HCT116 (cell line): ENCODE measurements at regions not wholly inside any gene's neighbourhood (a gene's known extent, or its start where the extent isn't known, plus 50 kb on each side); places are given as distances from the start of the nearest gene placed in this dataset.

Experiments used
- ATAC-seq: fragments of 200-7000 bp; cut with Tn5 transposase; 2 replicates; pipeline ENCODE4 v1.9.1; 2020; ENCODE audit warnings: mild to moderate bottlenecking, moderate library complexity
- BruUV-seq: library from RNA; stranded (reverse); fragments of 400-500 nt; replicated peaks from 2 replicates; lab custom pipeline; 2021; lab: Mats Ljungman, UMichigan
- CTCF ChIA-PET: fragments of 300-600 bp; sonication (Branson Sonifier 250); formaldehyde crosslinking; loops from one replicate; lab custom pipeline; 2021; ENCODE audit warnings: antibody characterized with exemption; lab: Charles Lee
- POLR2A ChIA-PET: fragments of 300-600, 350-600 bp; sonication (Branson Sonifier 250); formaldehyde crosslinking; loops from one replicate; lab custom pipeline; 2021; ENCODE audit warnings: antibody characterized with exemption; lab: Charles Lee
- RAD21 ChIA-PET, 2 experiments: fragments of 300-600 bp; sonication (Branson Sonifier 250); formaldehyde crosslinking; loops; one replicate each; lab custom pipeline; 2023; ENCODE audit warnings: low total read pairs in 2 of 2; ENCODE audit not compliant: uncharacterized antibody in 2 of 2, unreplicated experiment in 2 of 2, low non-redundant PET in 1 of 2; lab: Charles Lee
- DNase-seq: peaks from one replicate; pipeline ENCODE4 v3.0.0-alpha.2; 2010; ENCODE audit warnings: low read depth, low spot score
- H2AFZ ChIP-seq: fragments of 200-600 bp; shearing (Covaris generic), sonication (generic); 2 replicates; pipeline ENCODE4 v1.6.1; 2017; ENCODE audit warnings: low read depth, mixed run types, mixed read lengths, antibody characterized with exemption, low read length; ENCODE audit not compliant: poor library complexity, severe bottlenecking
- H3K27ac ChIP-seq: 2 replicates; pipeline ENCODE4 v1.5.1; 2012; ENCODE audit warnings: low read depth, low read length
- H3K27me3 ChIP-seq: fragments of 200-600 bp; sonication (generic); 2 replicates; pipeline ENCODE4 v1.6.1; 2016; ENCODE audit warnings: mixed run types, low read length, mixed read lengths; ENCODE audit not compliant: insufficient read depth
- H3K36me3 ChIP-seq, 2 experiments: fragments of 200-500 bp in 1 of 2; fragments of 200-600 bp in 1 of 2; sonication (Bioruptor generic) in 1 of 2; sonication (generic) in 1 of 2; 2 replicates each; pipeline versions ENCODE4 v1.5.1 to v1.6.1; 2014 to 2016; ENCODE audit warnings: low read length in 2 of 2, inconsistent platforms in 1 of 2, mixed read lengths in 1 of 2, mixed run types in 1 of 2; ENCODE audit not compliant: insufficient read depth in 2 of 2, control insufficient read depth in 1 of 2
- H3K4me1 ChIP-seq, 2 experiments: fragments of 200-600 bp in 1 of 2; sonication (generic) in 1 of 2; 2 replicates each; pipeline versions ENCODE4 v1.5.1 to v1.6.1; 2012 to 2017; ENCODE audit warnings: low read length in 2 of 2, inconsistent platforms in 1 of 2, mild to moderate bottlenecking in 1 of 2, mixed read lengths in 1 of 2, mixed run types in 1 of 2, moderate library complexity in 1 of 2; ENCODE audit not compliant: insufficient read depth in 2 of 2, control insufficient read depth in 1 of 2
- H3K4me2 ChIP-seq: fragments of 200-600 bp; sonication (generic); 2 replicates; pipeline ENCODE4 v1.6.1; 2017; ENCODE audit warnings: mixed run types, low read length, mixed read lengths
- H3K4me3 ChIP-seq, 2 experiments: fragments of 200-600 bp in 1 of 2; sonication (generic) in 1 of 2; replicated peaks in 1 of 2; 2 replicates each; pipeline ENCODE4 v1.5.1; 2011 to 2016; ENCODE audit warnings: low read length in 2 of 2, control low read depth in 1 of 2, low read depth in 1 of 2, mild to moderate bottlenecking in 1 of 2, mixed read lengths in 1 of 2, mixed run types in 1 of 2
- H3K79me2 ChIP-seq: fragments of 200-600 bp; sonication (generic); 2 replicates; pipeline ENCODE4 v1.6.1; 2017; ENCODE audit warnings: mild to moderate bottlenecking, mixed run types, low read length, moderate library complexity, mixed read lengths; ENCODE audit not compliant: insufficient read depth
- H3K9ac ChIP-seq: fragments of 200-600 bp; sonication (generic); 2 replicates; pipeline ENCODE4 v1.6.1; 2016; ENCODE audit warnings: low read length, mixed read lengths
- H3K9me2 ChIP-seq: fragments of 200-600 bp; sonication (generic), shearing (Covaris generic); 2 replicates; pipeline ENCODE4 v1.6.1; 2017; ENCODE audit warnings: mixed run types, mild to moderate bottlenecking, moderate library complexity; ENCODE audit not compliant: insufficient read depth
- H3K9me3 ChIP-seq, 2 experiments: fragments of 200-500 bp in 1 of 2; fragments of 200-600 bp in 1 of 2; sonication (Bioruptor generic) in 1 of 2; sonication (generic) in 1 of 2; 2 replicates each; pipeline ENCODE4 v1.6.1; 2014 to 2017; ENCODE audit warnings: low read length in 2 of 2, mixed read lengths in 2 of 2, inconsistent platforms in 1 of 2, low read depth in 1 of 2, mild to moderate bottlenecking in 1 of 2, mixed run types in 1 of 2, moderate library complexity in 1 of 2; ENCODE audit not compliant: control insufficient read depth in 1 of 2, insufficient read depth in 1 of 2
- H4K20me1 ChIP-seq: fragments of 200-600 bp; sonication (generic), shearing (Covaris generic); 2 replicates; pipeline ENCODE4 v1.6.1; 2017; ENCODE audit warnings: mixed run types, mild to moderate bottlenecking, moderate library complexity; ENCODE audit not compliant: insufficient read depth
- ATF3 ChIP-seq: IDR thresholded peaks from 2 replicates; pipeline ENCODE4 v1.6.1; 2012
- CBX3 ChIP-seq: IDR thresholded peaks from 2 replicates; pipeline ENCODE4 v1.6.1; 2012; ENCODE audit warnings: low read depth
- CTCF ChIP-seq, 3 experiments: fragments of 200-600 bp in 1 of 3; sonication (generic) in 1 of 3; IDR thresholded peaks in 2 of 3; conservative IDR thresholded peaks in 1 of 3; 2 replicates each; pipeline ENCODE4 v1.5.1; 2012 to 2017; ENCODE audit warnings: low read depth in 2 of 3, low read length in 2 of 3, antibody characterized with exemption in 1 of 3, borderline replicate concordance in 1 of 3, control low read depth in 1 of 3, mild to moderate bottlenecking in 1 of 3, mixed read lengths in 1 of 3, mixed run types in 1 of 3, moderate library complexity in 1 of 3; ENCODE audit not compliant: insufficient read depth in 1 of 3
- ELF1 ChIP-seq: IDR thresholded peaks from 2 replicates; pipeline ENCODE4 v1.6.1; 2012; ENCODE audit warnings: low read depth, borderline replicate concordance
- EZH2 ChIP-seq: fragments of 200-600 bp; sonication (generic); IDR thresholded peaks from 2 replicates; pipeline ENCODE4 v1.6.1; 2017; ENCODE audit warnings: antibody characterized with exemption, mixed run types
- EZH2phosphoT487 ChIP-seq: fragments of 200-600 bp; IDR thresholded peaks from 2 replicates; pipeline ENCODE4 v1.6.1; 2018; ENCODE audit warnings: antibody characterized with exemption, borderline replicate concordance
- MAX ChIP-seq: IDR thresholded peaks from 2 replicates; pipeline ENCODE4 v1.6.1; 2012
- POLR2A ChIP-seq: IDR thresholded peaks from 2 replicates; pipeline ENCODE4 v1.7.0; 2011; ENCODE audit warnings: borderline replicate concordance; ENCODE audit not compliant: insufficient read depth, insufficient read length; ENCODE audit errors: extremely low read depth
- RAD21 ChIP-seq: IDR thresholded peaks from 2 replicates; pipeline ENCODE4 v1.6.1; 2012; ENCODE audit warnings: low read depth, mild to moderate bottlenecking
- REST ChIP-seq: IDR thresholded peaks from 2 replicates; pipeline ENCODE4 v1.6.1; 2012; ENCODE audit warnings: low read depth
- SIN3A ChIP-seq: IDR thresholded peaks from 2 replicates; pipeline ENCODE4 v1.6.1; 2012; ENCODE audit warnings: low read depth
- SRF ChIP-seq: IDR thresholded peaks from 2 replicates; pipeline ENCODE4 v1.6.1; 2012; ENCODE audit warnings: low read depth
- TCF7L2 ChIP-seq: IDR thresholded peaks from 2 replicates; pipeline ENCODE4 v1.7.0; 2011; ENCODE audit warnings: borderline replicate concordance, inconsistent platforms; ENCODE audit not compliant: insufficient read depth, insufficient read length; ENCODE audit errors: extremely low read depth
- YY1 ChIP-seq: IDR thresholded peaks from 2 replicates; pipeline ENCODE4 v1.6.1; 2011; ENCODE audit warnings: low read length, low read depth, moderate library complexity, mild to moderate bottlenecking; ENCODE audit not compliant: insufficient replicate concordance; ENCODE audit errors: extremely low read depth
- ZBTB33 ChIP-seq: IDR thresholded peaks from 2 replicates; pipeline ENCODE4 v1.6.1; 2011; ENCODE audit warnings: mild to moderate bottlenecking, low read length, moderate library complexity; ENCODE audit not compliant: insufficient replicate concordance; ENCODE audit errors: extremely low read depth
- ZFX ChIP-seq: fragments of 450-650 bp; IDR thresholded peaks from 2 replicates; pipeline ENCODE4 v1.6.1; 2017
- ZNF274 ChIP-seq: fragments of 200-500 bp; sonication (Bioruptor generic); IDR thresholded peaks from 2 replicates; pipeline ENCODE4 v1.6.1; 2014; ENCODE audit warnings: mild to moderate bottlenecking, low read depth, low read length, inconsistent platforms
- intact Hi-C: fragments of 100-400 bp; cut with micrococcal nuclease; formaldehyde crosslinking; loops from 2 replicates; pipeline ENCODE4 v1.10.0; 2022

- Histone ChIP-seq H3K9me3 (no peaks in the 10 kb centered on the region), H3K4me1 (no peaks in the 10 kb centered on the region), H3K79me2 (no peaks in the 10 kb centered on the region), H3K27ac (no peak overlapping the region), H3K9me2 (no peaks in the 10 kb centered on the region), H4K20me1 (no peaks in the 10 kb centered on the region), H3K4me2 (no peak overlapping the region), H3K36me3 (no peaks in the 10 kb centered on the region), H3K9ac (no peak overlapping the region), H3K27me3 (peaks cover 18% of the 10 kb centered on the region; the same call in 1 of the 2 replicates), H2AFZ (no peak overlapping the region), H3K4me3 (no peak overlapping the region)
- POLR2A ChIA-PET, result no interaction called here
- no TSS peak for BruUV-seq
- intact Hi-C loops, result no loop called here
- ATAC-seq (no peak), DNase-seq (no peak)
- CTCF ChIA-PET, result no interaction called here
- RAD21 ChIA-PET, result no interaction called here
- no peak for TF ChIP-seq ELF1
- TF ChIP-seq EZH2phosphoT487, result no peak
- TF ChIP-seq CTCF (IDR thresholded peaks at IDR 0.05 in 2 of 3, conservative IDR thresholded peaks at IDR 0.05 in 1 of 3; ENCODE audit: borderline replicate concordance in 1 of 3, insufficient read depth in 1 of 3, low read depth in 2 of 3, low read length in 2 of 3), result no peak
- no peak for TF ChIP-seq ATF3
- TF ChIP-seq CBX3, result no peak
- TF ChIP-seq POLR2A, result no peak
- TF ChIP-seq TCF7L2, result no peak
- TF ChIP-seq ZNF274, result no peak
- TF ChIP-seq REST, result no peak
- TF ChIP-seq SIN3A, result no peak
- no peak for TF ChIP-seq RAD21
- TF ChIP-seq ZFX, result no peak
- TF ChIP-seq YY1, result no peak
- no peak for TF ChIP-seq EZH2
- TF ChIP-seq MAX, result no peak
- no peak for TF ChIP-seq SRF
- no peak for TF ChIP-seq ZBTB33
These were observed 63.5 kb upstream of the ADRA2C start for GRCh38 chr4:3702561-3703221.
